ENCODE measurements at regions not wholly inside any gene's neighbourhood (a gene's known extent, or its start where the extent isn't known, plus 50 kb on each side); places are given as distances from the start of the nearest gene placed in this dataset.
"Not testable (repeated sequence)": the region's sequence is repeated elsewhere in the genome, so short reads cannot be mapped to it uniquely, and the experiment has no call there.

DNA sequence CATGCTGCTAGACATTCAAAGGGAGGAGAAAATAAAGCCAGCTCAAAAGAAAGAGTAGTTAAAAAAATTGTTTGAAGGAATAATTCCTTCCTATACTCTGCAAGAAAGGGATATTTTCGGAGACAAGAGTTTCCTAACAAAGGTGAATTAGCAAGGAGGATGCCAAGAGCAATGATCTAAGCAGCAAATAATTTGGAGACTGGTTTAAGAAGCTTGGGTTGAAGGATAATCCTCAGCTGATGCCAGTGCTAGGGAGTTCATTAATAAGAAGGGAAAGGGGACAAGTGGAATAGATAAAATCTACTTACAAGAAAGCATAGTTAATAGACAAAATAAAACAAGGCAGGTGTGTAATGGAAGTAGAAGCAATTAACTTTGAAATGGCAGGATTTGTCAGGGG, 372.3 kb downstream of the NDFIP2 start:
- no peaks in the 10 kb centered on the region for H3K36me3 Mint-ChIP-seq (ENCODE audit: low read depth, unreplicated experiment)
- H3K4me1 Mint-ChIP-seq (ENCODE audit: unreplicated experiment), result no peaks in the 10 kb centered on the region
- H3K27me3 Mint-ChIP-seq (ENCODE audit: unreplicated experiment), result no peaks in the 10 kb centered on the region
- no peak overlapping the region for H3K4me3 Mint-ChIP-seq (ENCODE audit: unreplicated experiment)
- no peaks in the 10 kb centered on the region for H3K9me3 Mint-ChIP-seq (ENCODE audit: unreplicated experiment)
- TF ChIP-seq, protein P1, sequence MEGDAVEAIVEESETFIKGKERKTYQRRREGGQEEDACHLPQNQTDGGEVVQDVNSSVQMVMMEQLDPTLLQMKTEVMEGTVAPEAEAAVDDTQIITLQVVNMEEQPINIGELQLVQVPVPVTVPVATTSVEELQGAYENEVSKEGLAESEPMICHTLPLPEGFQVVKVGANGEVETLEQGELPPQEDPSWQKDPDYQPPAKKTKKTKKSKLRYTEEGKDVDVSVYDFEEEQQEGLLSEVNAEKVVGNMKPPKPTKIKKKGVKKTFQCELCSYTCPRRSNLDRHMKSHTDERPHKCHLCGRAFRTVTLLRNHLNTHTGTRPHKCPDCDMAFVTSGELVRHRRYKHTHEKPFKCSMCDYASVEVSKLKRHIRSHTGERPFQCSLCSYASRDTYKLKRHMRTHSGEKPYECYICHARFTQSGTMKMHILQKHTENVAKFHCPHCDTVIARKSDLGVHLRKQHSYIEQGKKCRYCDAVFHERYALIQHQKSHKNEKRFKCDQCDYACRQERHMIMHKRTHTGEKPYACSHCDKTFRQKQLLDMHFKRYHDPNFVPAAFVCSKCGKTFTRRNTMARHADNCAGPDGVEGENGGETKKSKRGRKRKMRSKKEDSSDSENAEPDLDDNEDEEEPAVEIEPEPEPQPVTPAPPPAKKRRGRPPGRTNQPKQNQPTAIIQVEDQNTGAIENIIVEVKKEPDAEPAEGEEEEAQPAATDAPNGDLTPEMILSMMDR (IDR thresholded peaks at IDR 0.05; ENCODE audit: unreplicated experiment), result no peak
- no peak for DNase-seq (ENCODE audit: low spot score)
- H3K27ac Mint-ChIP-seq (ENCODE audit: unreplicated experiment), result no peak overlapping the region

DNA sequence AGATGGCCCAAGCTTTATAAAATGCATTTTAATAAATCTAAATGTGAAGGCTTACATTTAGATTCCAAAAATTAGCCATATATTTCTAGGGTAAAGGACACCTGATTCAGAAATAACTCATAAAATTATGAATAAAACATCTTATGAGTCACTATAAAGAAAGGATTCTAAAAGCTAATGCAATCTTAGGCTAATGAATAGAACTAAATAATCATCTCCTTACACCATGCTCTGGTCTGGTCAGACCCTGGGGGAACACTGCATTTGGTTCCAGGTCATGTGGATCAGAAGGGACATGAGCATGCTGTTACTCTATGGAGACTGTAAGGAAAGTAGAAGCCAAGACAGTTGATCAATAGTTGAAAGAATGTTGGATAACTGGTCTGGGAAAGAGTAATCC, 370.4 kb downstream of the NDFIP2 start:
- Mint-ChIP-seq H3K4me1 (ENCODE audit: unreplicated experiment) (no peaks in the 10 kb centered on the region), H3K9me3 (ENCODE audit: unreplicated experiment) (no peaks in the 10 kb centered on the region)

DNA sequence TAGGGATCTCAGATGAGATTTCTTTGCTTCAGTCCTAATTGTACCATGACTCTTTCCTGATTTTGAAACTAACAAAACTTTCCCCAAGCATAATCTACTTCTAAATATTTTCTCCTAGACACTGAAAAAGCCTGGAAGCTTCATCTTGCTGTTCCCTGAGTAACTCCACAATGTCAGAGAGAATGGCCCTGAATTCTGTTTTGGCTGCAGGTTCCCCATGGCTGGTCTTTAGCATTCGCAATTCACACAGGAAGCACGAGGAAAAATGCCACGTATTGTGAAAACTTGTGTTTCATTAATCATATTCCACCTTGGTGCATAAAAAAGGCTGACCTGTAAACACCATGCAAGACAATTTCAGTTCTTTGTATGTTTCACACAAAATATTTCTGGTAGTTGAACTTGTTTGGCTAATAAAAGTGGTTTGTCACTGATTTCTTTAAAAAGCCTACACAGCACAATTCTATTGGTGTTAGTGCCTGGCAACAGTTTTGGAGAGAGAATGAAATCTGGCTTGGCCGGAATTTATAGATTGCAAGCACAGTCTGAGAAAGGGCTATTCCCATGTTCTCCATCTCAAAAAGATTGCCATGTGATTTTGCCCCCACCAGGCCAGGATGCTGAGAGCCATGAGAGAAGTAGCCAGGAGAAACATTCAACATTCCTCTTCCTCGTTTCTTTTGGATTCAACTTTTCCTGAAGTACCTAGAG, 367.1 kb downstream of the NDFIP2 start:
- H3K36me3 Mint-ChIP-seq (ENCODE audit: low read depth, unreplicated experiment), result no peaks in the 10 kb centered on the region
- no peaks in the 10 kb centered on the region for H3K4me1 Mint-ChIP-seq (ENCODE audit: unreplicated experiment)
- TF ChIP-seq, protein P1 (IDR thresholded peaks at IDR 0.05; ENCODE audit: unreplicated experiment), result no peak
- H3K9me3 Mint-ChIP-seq (ENCODE audit: unreplicated experiment), result no peaks in the 10 kb centered on the region
- no peak overlapping the region for H3K27ac Mint-ChIP-seq (ENCODE audit: unreplicated experiment)
- DNase-seq (ENCODE audit: low spot score), result no peak
- H3K4me3 Mint-ChIP-seq (ENCODE audit: unreplicated experiment), result no peak overlapping the region
- no peaks in the 10 kb centered on the region for H3K27me3 Mint-ChIP-seq (ENCODE audit: unreplicated experiment)

More for the DNA sequence above, 370.4 kb downstream of the NDFIP2 start:
- no peak for DNase-seq (ENCODE audit: low spot score)
- Mint-ChIP-seq H3K27me3 (ENCODE audit: unreplicated experiment) (no peaks in the 10 kb centered on the region), H3K36me3 (ENCODE audit: low read depth, unreplicated experiment) (no peaks in the 10 kb centered on the region), H3K27ac (ENCODE audit: unreplicated experiment) (no peak overlapping the region), H3K4me3 (ENCODE audit: unreplicated experiment) (no peak overlapping the region)
- TF ChIP-seq, protein P1 (IDR thresholded peaks at IDR 0.05; ENCODE audit: unreplicated experiment), result no peak

DNA sequence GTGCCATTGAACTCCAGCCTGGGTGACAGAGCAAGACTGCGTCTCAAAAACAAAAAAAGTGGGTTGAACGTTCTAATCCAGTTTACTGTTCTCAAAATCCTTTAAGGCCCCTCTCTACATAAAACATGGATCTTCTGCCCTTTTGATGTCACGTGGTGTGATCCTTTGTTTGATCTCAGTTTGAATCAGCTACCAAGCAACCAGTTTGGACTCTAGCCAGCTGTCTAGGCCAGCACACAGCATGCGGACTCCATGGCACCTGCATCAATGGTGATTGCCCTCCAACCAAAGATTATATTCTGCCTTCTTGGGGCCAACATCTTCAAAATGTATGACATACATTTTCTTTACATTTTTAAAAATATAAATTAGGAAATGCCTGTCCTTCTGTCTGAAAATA, 365.4 kb downstream of the NDFIP2 start:
- H3K4me3 Mint-ChIP-seq (ENCODE audit: unreplicated experiment), result no peak overlapping the region
- no peak overlapping the region for H3K27ac Mint-ChIP-seq (ENCODE audit: unreplicated experiment)
- H3K9me3 Mint-ChIP-seq (ENCODE audit: unreplicated experiment), result no peaks in the 10 kb centered on the region
- H3K4me1 Mint-ChIP-seq (ENCODE audit: unreplicated experiment), result no peaks in the 10 kb centered on the region
- no peaks in the 10 kb centered on the region for H3K36me3 Mint-ChIP-seq (ENCODE audit: low read depth, unreplicated experiment)
- H3K27me3 Mint-ChIP-seq (ENCODE audit: unreplicated experiment), result no peaks in the 10 kb centered on the region
- TF ChIP-seq, protein P1 (IDR thresholded peaks at IDR 0.05; ENCODE audit: unreplicated experiment), result no peak
- no peak for DNase-seq (ENCODE audit: low spot score)

DNA sequence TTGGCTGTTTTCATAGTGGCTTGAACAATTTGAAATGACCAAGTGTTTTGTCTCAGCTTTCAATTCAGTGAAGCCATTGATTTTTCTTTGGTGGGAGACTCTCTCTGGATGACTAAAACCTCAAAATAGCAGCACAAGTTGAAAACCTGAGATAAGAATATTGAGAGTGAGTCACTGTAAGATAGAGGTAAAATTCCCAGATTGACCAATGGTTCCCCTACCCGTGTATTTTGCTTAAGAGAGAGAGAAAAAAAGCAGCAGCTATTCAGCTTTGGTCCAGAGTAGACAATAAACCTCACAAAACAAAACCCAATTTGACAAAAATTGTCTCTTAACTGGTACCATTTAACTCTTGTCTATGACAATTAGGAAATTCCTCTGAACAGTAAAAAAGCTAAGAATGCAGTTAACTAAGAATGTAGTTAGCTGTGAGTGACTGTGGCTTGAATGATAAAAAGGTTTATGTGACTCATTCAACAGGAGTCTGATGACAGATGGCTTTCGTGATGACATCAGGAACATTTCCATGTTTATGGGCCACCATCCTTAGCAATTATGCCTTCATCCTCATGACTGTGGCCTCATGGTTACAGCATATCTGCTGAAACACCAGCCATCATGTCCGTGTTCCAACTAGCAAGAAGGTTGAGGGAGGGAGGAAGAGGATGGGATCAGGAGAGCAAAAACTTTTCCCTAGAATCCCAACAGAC, 356.9 kb downstream of the NDFIP2 start:
- Mint-ChIP-seq H3K4me3 (ENCODE audit: unreplicated experiment) (no peak overlapping the region), H3K9me3 (ENCODE audit: unreplicated experiment) (no peaks in the 10 kb centered on the region), H3K4me1 (ENCODE audit: unreplicated experiment) (no peaks in the 10 kb centered on the region), H3K27ac (ENCODE audit: unreplicated experiment) (no peak overlapping the region), H3K27me3 (ENCODE audit: unreplicated experiment) (peaks cover 3% of the 10 kb centered on the region), H3K36me3 (ENCODE audit: low read depth, unreplicated experiment) (peaks cover 6% of the 10 kb centered on the region)
- DNase-seq (ENCODE audit: low spot score), result no peak
- TF ChIP-seq, protein P1 (IDR thresholded peaks at IDR 0.05; ENCODE audit: unreplicated experiment), result no peak

DNA sequence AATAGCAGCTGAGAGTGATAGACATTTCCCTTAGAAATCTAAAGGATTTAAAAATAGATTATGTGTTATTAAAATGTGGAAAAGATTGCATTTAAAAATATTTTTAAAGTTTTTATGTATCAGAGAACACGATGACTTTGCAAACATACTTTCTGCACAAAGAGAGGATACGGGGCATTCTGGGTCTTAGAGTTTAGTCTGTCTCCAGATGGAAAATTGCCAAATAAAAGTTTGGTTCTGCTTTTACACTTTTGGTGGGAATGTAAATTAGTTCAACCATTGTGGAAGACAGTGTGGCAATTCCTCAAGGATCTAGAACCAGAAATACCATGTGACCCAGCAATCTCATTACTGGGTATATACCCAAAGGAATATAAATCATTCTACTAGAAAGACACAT, 355.2 kb downstream of the NDFIP2 start:
- not testable (repeated sequence) for H3K27ac Mint-ChIP-seq (ENCODE audit: unreplicated experiment); DNase-seq (ENCODE audit: low spot score); H3K27me3 Mint-ChIP-seq (ENCODE audit: unreplicated experiment); H3K4me1 Mint-ChIP-seq (ENCODE audit: unreplicated experiment); H3K9me3 Mint-ChIP-seq (ENCODE audit: unreplicated experiment); H3K4me3 Mint-ChIP-seq (ENCODE audit: unreplicated experiment); H3K36me3 Mint-ChIP-seq (ENCODE audit: low read depth, unreplicated experiment)

Measured in endothelial cell (in vitro differentiated cells).